ENCODE measurements at regions not wholly inside any gene's neighbourhood (a gene's known extent, or its start where the extent isn't known, plus 50 kb on each side); places are given as distances from the start of the nearest gene placed in this dataset.

GRCh38 chr2:12495247-12495868 lies 221.4 kb upstream of the TRIB2 start:
- TF ChIP-seq, protein P1, sequence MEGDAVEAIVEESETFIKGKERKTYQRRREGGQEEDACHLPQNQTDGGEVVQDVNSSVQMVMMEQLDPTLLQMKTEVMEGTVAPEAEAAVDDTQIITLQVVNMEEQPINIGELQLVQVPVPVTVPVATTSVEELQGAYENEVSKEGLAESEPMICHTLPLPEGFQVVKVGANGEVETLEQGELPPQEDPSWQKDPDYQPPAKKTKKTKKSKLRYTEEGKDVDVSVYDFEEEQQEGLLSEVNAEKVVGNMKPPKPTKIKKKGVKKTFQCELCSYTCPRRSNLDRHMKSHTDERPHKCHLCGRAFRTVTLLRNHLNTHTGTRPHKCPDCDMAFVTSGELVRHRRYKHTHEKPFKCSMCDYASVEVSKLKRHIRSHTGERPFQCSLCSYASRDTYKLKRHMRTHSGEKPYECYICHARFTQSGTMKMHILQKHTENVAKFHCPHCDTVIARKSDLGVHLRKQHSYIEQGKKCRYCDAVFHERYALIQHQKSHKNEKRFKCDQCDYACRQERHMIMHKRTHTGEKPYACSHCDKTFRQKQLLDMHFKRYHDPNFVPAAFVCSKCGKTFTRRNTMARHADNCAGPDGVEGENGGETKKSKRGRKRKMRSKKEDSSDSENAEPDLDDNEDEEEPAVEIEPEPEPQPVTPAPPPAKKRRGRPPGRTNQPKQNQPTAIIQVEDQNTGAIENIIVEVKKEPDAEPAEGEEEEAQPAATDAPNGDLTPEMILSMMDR (conservative IDR thresholded peaks at IDR 0.05), result no peak
- no peak overlapping the region for H3K27ac ChIP-seq

GRCh38 chr2:12498286-12498685 lies 218.4 kb upstream of the TRIB2 start:
- TF ChIP-seq, protein P1 (conservative IDR thresholded peaks at IDR 0.05), result no peak

GRCh38 chr2:12498704-12499103 lies 218.0 kb upstream of the TRIB2 start:
- TF ChIP-seq, protein P1 (conservative IDR thresholded peaks at IDR 0.05), result no peak
- H3K27ac ChIP-seq, result no peak overlapping the region

More at GRCh38 chr2:12498286-12498685, 218.4 kb upstream of the TRIB2 start:
- H3K27ac ChIP-seq, result no peak overlapping the region

DNA sequence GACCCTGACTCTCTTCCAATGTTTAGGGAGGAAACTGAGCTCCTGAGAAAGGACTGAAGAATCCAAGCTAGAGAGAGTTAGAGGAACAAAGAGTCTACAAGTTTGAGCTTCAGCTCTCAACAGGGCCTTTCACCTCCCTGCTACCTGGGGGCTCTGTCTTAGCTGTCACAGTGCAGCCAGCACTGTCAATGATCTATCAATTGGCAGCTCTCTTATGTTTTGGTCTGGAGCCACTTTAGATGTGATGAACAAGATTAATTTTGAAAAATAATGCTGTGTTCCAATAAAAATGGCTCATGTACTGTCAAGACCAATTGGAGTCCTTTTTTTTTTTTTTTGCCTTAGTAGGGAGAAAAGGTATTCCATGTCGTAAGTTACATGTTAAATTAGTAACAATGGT lies 215.8 kb upstream of the TRIB2 start:
- H3K27ac ChIP-seq, result no peak overlapping the region
- TF ChIP-seq, protein P1 (conservative IDR thresholded peaks at IDR 0.05), result no peak

DNA sequence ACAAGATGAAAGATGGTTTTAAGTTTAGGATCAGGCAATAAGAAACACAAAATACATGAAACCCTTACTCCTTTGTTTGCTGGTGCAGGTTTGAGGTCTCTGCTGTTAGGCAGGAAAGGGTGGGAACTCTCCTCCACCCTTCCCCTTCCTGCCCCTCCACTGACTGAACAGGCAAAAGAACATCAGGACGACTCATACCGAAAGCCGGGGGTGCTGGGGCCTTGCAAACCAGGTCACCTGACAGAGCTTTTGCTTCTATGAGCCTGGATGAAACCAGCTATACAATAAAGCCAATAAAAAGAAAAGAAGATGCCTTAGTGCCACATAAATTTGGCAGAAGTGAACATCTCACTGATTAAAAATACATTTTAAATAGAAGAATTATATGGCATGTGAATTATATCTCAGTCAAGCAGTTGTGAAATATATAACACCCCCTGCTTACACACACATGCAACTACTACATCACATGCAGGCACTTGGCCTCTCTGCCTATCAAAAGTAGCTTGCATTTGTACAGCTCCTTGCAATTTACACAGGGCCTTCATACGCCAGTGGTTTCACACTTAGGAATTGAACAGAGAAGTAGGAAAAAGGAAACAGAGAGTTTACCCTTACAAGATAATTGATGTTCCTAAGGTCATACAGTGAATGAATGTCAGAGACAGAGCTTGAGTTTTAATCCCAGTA lies 215.1 kb upstream of the TRIB2 start:
- no peak overlapping the region for H3K27ac ChIP-seq
- TF ChIP-seq, protein P1 (conservative IDR thresholded peaks at IDR 0.05), result no peak

GRCh38 chr2:12502759-12503158 lies 214.0 kb upstream of the TRIB2 start:
- TF ChIP-seq, protein P1 (conservative IDR thresholded peaks at IDR 0.05), result no peak

GRCh38 chr2:12504443-12504842 lies 212.3 kb upstream of the TRIB2 start:
- H3K27ac ChIP-seq, result no peak overlapping the region
- TF ChIP-seq, protein P1 (conservative IDR thresholded peaks at IDR 0.05), result no peak

More at GRCh38 chr2:12502759-12503158, 214.0 kb upstream of the TRIB2 start:
- H3K27ac ChIP-seq, result no peak overlapping the region
